Smooth muscle cell (in vitro differentiated cells): ENCODE measurements at regions not wholly inside any gene's neighbourhood (a gene's known extent, or its start where the extent isn't known, plus 50 kb on each side); places are given as distances from the start of the nearest gene placed in this dataset.

Source experiments
- DNase-seq: peaks from one replicate; lab custom pipeline; 2025; ENCODE audit not compliant: unreplicated experiment; lab: John Stamatoyannopoulos, UW
- H2AFZ ChIP-seq: fragments of 200-600 bp; sonication (generic); 2 replicates; pipeline ENCODE4 v1.6.0; 2016; ENCODE audit warnings: antibody characterized with exemption, low read depth, mild to moderate bottlenecking
- H3F3A ChIP-seq: fragments of 200-600 bp; sonication (generic); 2 replicates; pipeline ENCODE4 v1.6.0; 2017; ENCODE audit warnings: antibody characterized with exemption, low read depth
- H3K27ac ChIP-seq: fragments of 200-600 bp; sonication (generic); 2 replicates; pipeline ENCODE4 v1.5.1; 2016; ENCODE audit warnings: low read depth, mild to moderate bottlenecking
- H3K27me3 ChIP-seq: fragments of 200-600 bp; sonication (generic); 2 replicates; pipeline ENCODE4 v1.6.1; 2016; ENCODE audit warnings: low read depth, mild to moderate bottlenecking
- H3K36me3 ChIP-seq: fragments of 200-600 bp; sonication (generic); 2 replicates; pipeline ENCODE4 v1.5.1; 2016; ENCODE audit warnings: low read depth
- H3K4me1 ChIP-seq: fragments of 200-600 bp; sonication (generic); 2 replicates; pipeline ENCODE4 v1.5.1; 2016; ENCODE audit warnings: low read depth
- H3K4me2 ChIP-seq: fragments of 200-600 bp; sonication (generic); 2 replicates; pipeline ENCODE4 v1.6.0; 2016; ENCODE audit warnings: mild to moderate bottlenecking
- H3K4me3 ChIP-seq: fragments of 200-600 bp; sonication (generic); 2 replicates; pipeline ENCODE4 v1.5.1; 2016; ENCODE audit warnings: mild to moderate bottlenecking
- H3K79me2 ChIP-seq: fragments of 200-600 bp; sonication (generic); 2 replicates; pipeline ENCODE4 v1.6.0; 2016; ENCODE audit warnings: low read depth, mild to moderate bottlenecking
- H3K9ac ChIP-seq: fragments of 200-600 bp; sonication (generic); 2 replicates; pipeline ENCODE4 v1.6.0; 2016; ENCODE audit warnings: low read depth
- H3K9me3 ChIP-seq: fragments of 200-600 bp; sonication (generic); replicated peaks from 2 replicates; pipeline ENCODE4 v1.5.1; 2016; ENCODE audit warnings: low read depth
- H4K20me1 ChIP-seq: fragments of 200-600 bp; sonication (generic); 2 replicates; pipeline ENCODE4 v1.6.0; 2016; ENCODE audit warnings: low read depth
- WGBS: methylation state at CpG from one replicate; pipeline ENCODE4 v1.1.7; 2016; ENCODE audit warnings: low lambda C conversion rate; 5-methylcytosine and 5-hydroxymethylcytosine counted together
- TF ChIP-seq, protein P1 (sequence below): fragments of 200-600 bp; sonication (generic); IDR thresholded peaks from 2 replicates; pipeline ENCODE4 v1.5.1; 2017; ENCODE audit warnings: borderline replicate concordance, mild to moderate bottlenecking, antibody characterized with exemption; ENCODE audit not compliant: insufficient read depth, poor library complexity, severe bottlenecking

DNA sequence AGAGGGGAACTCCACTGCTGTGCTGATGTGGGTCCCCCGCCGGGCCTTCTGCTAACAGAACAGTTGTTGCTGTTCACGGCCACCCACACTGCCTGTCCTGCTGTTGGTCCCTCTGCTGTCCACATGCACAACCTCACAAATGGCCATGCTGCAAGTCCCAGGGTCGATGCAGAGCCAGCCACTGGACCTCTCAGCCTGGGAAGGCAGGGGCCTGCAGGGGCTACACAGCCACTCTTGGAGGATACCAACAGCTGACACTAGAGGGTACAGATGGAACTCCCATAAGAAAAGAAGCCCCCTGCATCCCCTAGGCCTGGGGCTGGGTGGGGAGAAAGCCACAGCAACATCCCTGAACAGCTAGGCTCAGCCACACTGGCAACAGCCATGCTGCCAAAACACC lies 104.4 kb upstream of the IQSEC1 start:
- H2AFZ ChIP-seq: no peak overlapping the region
- no peaks in the 10 kb centered on the region for H3F3A ChIP-seq
- H3K27me3 ChIP-seq: no peaks in the 10 kb centered on the region
- no peaks in the 10 kb centered on the region for H3K4me1 ChIP-seq
- no peak overlapping the region for H3K27ac ChIP-seq
- no peaks in the 10 kb centered on the region for H3K9me3 ChIP-seq
- no peaks in the 10 kb centered on the region for H4K20me1 ChIP-seq
- TF ChIP-seq, protein P1, sequence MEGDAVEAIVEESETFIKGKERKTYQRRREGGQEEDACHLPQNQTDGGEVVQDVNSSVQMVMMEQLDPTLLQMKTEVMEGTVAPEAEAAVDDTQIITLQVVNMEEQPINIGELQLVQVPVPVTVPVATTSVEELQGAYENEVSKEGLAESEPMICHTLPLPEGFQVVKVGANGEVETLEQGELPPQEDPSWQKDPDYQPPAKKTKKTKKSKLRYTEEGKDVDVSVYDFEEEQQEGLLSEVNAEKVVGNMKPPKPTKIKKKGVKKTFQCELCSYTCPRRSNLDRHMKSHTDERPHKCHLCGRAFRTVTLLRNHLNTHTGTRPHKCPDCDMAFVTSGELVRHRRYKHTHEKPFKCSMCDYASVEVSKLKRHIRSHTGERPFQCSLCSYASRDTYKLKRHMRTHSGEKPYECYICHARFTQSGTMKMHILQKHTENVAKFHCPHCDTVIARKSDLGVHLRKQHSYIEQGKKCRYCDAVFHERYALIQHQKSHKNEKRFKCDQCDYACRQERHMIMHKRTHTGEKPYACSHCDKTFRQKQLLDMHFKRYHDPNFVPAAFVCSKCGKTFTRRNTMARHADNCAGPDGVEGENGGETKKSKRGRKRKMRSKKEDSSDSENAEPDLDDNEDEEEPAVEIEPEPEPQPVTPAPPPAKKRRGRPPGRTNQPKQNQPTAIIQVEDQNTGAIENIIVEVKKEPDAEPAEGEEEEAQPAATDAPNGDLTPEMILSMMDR: no peak
- H3K79me2 ChIP-seq: no peaks in the 10 kb centered on the region
- DNase-seq: no peak
- 93% methylated on average over 4 of the region's 4 CpGs for WGBS
- H3K4me3 ChIP-seq: no peak overlapping the region
- H3K9ac ChIP-seq: no peak overlapping the region
- no peaks in the 10 kb centered on the region for H3K36me3 ChIP-seq
- no peak overlapping the region for H3K4me2 ChIP-seq

DNA sequence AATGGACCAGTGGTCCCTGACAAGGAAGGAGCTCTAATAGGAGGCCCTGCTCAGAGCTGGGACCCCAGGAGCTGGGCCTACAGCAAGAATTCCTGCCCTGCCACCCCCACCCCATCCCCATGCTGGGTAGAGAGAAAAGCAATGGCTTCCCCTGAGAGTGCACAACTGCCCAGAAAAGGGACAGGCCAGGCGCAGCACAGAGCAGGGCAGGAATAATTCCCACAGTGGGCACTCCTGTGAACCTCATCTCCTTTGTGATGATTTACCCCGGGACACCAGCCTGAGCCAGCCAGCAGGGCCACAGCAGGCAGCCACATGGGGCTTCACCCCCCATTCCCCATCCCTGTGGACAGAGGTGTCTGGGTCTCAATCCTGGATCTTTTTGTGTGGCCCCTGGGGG lies 104.0 kb upstream of the IQSEC1 start:
- TF ChIP-seq, protein P1: no peak
- H3K9me3 ChIP-seq: no peaks in the 10 kb centered on the region
- H3K79me2 ChIP-seq: no peaks in the 10 kb centered on the region
- no peak overlapping the region for H3K4me3 ChIP-seq
- H3K27ac ChIP-seq: no peak overlapping the region
- H3F3A ChIP-seq: no peaks in the 10 kb centered on the region
- no peaks in the 10 kb centered on the region for H3K36me3 ChIP-seq
- no peaks in the 10 kb centered on the region for H4K20me1 ChIP-seq
- no peaks in the 10 kb centered on the region for H3K4me1 ChIP-seq
- H3K4me2 ChIP-seq: no peak overlapping the region
- no peaks in the 10 kb centered on the region for H3K27me3 ChIP-seq
- no peak overlapping the region for H3K9ac ChIP-seq
- no peak for DNase-seq
- WGBS: 88% methylated on average over 2 of the region's 2 CpGs
- H2AFZ ChIP-seq: no peak overlapping the region

DNA sequence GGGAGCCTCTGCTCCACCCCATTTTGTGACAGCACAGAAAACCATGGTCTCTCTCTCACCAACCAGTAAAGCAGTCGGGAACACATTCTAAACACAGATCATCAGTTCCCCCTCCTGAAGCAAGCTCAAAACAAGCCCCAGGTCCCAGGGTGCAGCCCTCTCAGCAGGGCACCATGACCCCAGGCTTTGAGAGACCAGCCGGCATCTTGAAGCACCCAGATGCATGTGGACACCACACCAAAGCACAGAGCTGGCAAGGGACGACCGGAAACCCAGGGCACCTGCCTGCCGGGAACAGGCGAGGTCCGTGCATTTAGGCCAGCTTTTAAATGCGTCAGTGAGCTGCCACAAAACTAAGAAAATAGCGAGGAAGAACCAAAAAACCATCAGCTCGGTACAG lies 103.2 kb upstream of the IQSEC1 start:
- no peaks in the 10 kb centered on the region for H3K9me3 ChIP-seq
- TF ChIP-seq, protein P1: no peak
- no peaks in the 10 kb centered on the region for H3F3A ChIP-seq
- no peaks in the 10 kb centered on the region for H3K4me1 ChIP-seq
- H4K20me1 ChIP-seq: no peaks in the 10 kb centered on the region
- no peak overlapping the region for H3K27ac ChIP-seq
- no peaks in the 10 kb centered on the region for H3K27me3 ChIP-seq
- no peak overlapping the region for H3K9ac ChIP-seq
- 91% methylated on average over 10 of the region's 10 CpGs for WGBS
- no peak for DNase-seq
- H3K4me2 ChIP-seq: no peak overlapping the region
- H3K79me2 ChIP-seq: no peaks in the 10 kb centered on the region
- no peaks in the 10 kb centered on the region for H3K36me3 ChIP-seq
- H2AFZ ChIP-seq: no peak overlapping the region
- H3K4me3 ChIP-seq: no peak overlapping the region

DNA sequence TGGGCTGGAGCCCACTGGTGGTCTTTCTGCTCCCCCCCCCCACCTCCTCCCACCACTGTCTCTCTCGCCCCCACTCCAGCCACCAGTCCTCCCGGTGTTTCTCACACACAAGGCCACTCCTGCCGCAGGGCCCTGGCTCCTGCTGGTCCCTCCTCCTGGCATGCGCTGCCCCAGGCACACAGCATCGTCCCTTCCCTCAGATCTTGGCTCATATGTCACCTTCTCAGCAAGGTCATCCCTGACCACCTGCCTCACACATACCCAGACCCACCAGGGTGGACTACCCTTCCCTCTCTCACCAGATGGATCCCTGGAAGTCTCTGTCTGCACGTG lies 101.5 kb upstream of the IQSEC1 start:
- no peaks in the 10 kb centered on the region for H3K36me3 ChIP-seq
- 86% methylated on average over 1 of the region's 6 CpGs for WGBS
- DNase-seq: no peak

More for the DNA sequence above, 101.5 kb upstream of the IQSEC1 start:
- TF ChIP-seq, protein P1: no peak
- H2AFZ ChIP-seq: no peak overlapping the region
- H4K20me1 ChIP-seq: no peaks in the 10 kb centered on the region
- no peaks in the 10 kb centered on the region for H3K27me3 ChIP-seq
- no peak overlapping the region for H3K27ac ChIP-seq
- H3K9ac ChIP-seq: no peak overlapping the region
- H3K9me3 ChIP-seq: no peaks in the 10 kb centered on the region
- H3F3A ChIP-seq: no peaks in the 10 kb centered on the region
- H3K79me2 ChIP-seq: no peaks in the 10 kb centered on the region
- H3K4me1 ChIP-seq: no peaks in the 10 kb centered on the region
- no peak overlapping the region for H3K4me2 ChIP-seq
- no peak overlapping the region for H3K4me3 ChIP-seq
